ENCODE measurements at regions not wholly inside any gene's neighbourhood (a gene's known extent, or its start where the extent isn't known, plus 50 kb on each side); places are given as distances from the start of the nearest gene placed in this dataset.

GRCh38 chr1:164366014-164366413 is 193.0 kb upstream of the PBX1 start:
- Histone ChIP-seq H3K9me3 (ENCODE audit: control insufficient read depth in 2 of 3, insufficient read depth in 1 of 3, low read length in 3 of 3) (peaks cover 0 to 7% (median 0%) of the 10 kb centered on the region in 3 donors), H3K27me3 (ENCODE audit: control insufficient read depth, insufficient read depth, low read length) (no peaks in the 10 kb centered on the region), H3K9ac (ENCODE audit: low read length in 3 of 3) (no peak overlapping the region), H3K4me1 (ENCODE audit: control insufficient read depth in 2 of 3, insufficient read depth in 2 of 3, low read depth in 1 of 3, low read length in 3 of 3) (no peaks in the 10 kb centered on the region), H3K36me3 (ENCODE audit: control insufficient read depth in 2 of 3, insufficient read depth in 3 of 3, low read length in 3 of 3) (no peaks in the 10 kb centered on the region), H3K27ac (ENCODE audit: low read depth in 2 of 2, low read length in 2 of 2) (no peak overlapping the region), H3K4me3 (ENCODE audit: low read length in 3 of 3) (no peak overlapping the region)
- DNase-seq (no peak), FAIRE-seq (no peak)
- TF ChIP-seq CTCF (IDR thresholded peaks at IDR 0.05; ENCODE audit: borderline replicate concordance, extremely low read depth, insufficient read depth) = no peak
- intact Hi-C loops (cut with DNase I) = no loop called here

- no peaks in the 10 kb centered on the region for H3K36me3 ChIP-seq (ENCODE audit: control insufficient read depth in 2 of 3, insufficient read depth in 3 of 3, low read length in 3 of 3)
- no peak overlapping the region for H3K27ac ChIP-seq (ENCODE audit: low read depth in 2 of 2, low read length in 2 of 2)
- TF ChIP-seq CTCF (IDR thresholded peaks at IDR 0.05; ENCODE audit: borderline replicate concordance, extremely low read depth, insufficient read depth) = no peak
- no peak overlapping the region for H3K4me3 ChIP-seq (ENCODE audit: low read length in 3 of 3)
- H3K9ac ChIP-seq (ENCODE audit: low read length in 3 of 3) = no peak overlapping the region
- FAIRE-seq (no peak), DNase-seq (peak in 1 of 5 donors; percentile 27)
- no peaks in the 10 kb centered on the region for H3K4me1 ChIP-seq (ENCODE audit: control insufficient read depth in 2 of 3, insufficient read depth in 2 of 3, low read depth in 1 of 3, low read length in 3 of 3)
- H3K9me3 ChIP-seq (ENCODE audit: control insufficient read depth in 2 of 3, insufficient read depth in 1 of 3, low read length in 3 of 3) = peaks cover 0 to 7% (median 0%) of the 10 kb centered on the region in 3 donors
- H3K27me3 ChIP-seq (ENCODE audit: control insufficient read depth, insufficient read depth, low read length) = no peaks in the 10 kb centered on the region
- intact Hi-C loops (cut with DNase I) = no loop called here
Measured at GRCh38 chr1:164369698-164370365, 189.2 kb upstream of the PBX1 start.

- no peak for FAIRE-seq
- H3K4me3 ChIP-seq (ENCODE audit: low read length in 3 of 3) = no peak overlapping the region
- no peak for TF ChIP-seq CTCF (IDR thresholded peaks at IDR 0.05; ENCODE audit: borderline replicate concordance, extremely low read depth, insufficient read depth)
- no peaks in the 10 kb centered on the region for H3K27me3 ChIP-seq (ENCODE audit: control insufficient read depth, insufficient read depth, low read length)
- no peak overlapping the region for H3K9ac ChIP-seq (ENCODE audit: low read length in 3 of 3)
- H3K36me3 ChIP-seq (ENCODE audit: control insufficient read depth in 2 of 3, insufficient read depth in 3 of 3, low read length in 3 of 3) = no peaks in the 10 kb centered on the region
- no peak overlapping the region for H3K27ac ChIP-seq (ENCODE audit: low read depth in 2 of 2, low read length in 2 of 2)
- no peak for DNase-seq
- H3K4me1 ChIP-seq (ENCODE audit: control insufficient read depth in 2 of 3, insufficient read depth in 2 of 3, low read depth in 1 of 3, low read length in 3 of 3) = no peaks in the 10 kb centered on the region
- H3K9me3 ChIP-seq (ENCODE audit: control insufficient read depth in 2 of 3, insufficient read depth in 1 of 3, low read length in 3 of 3) = no peaks in the 10 kb centered on the region
- intact Hi-C loops (cut with DNase I) = no loop called here
Measured at GRCh38 chr1:164380893-164381292, 178.1 kb upstream of the PBX1 start.

- Histone ChIP-seq H3K9ac (ENCODE audit: low read length in 3 of 3) (no peak overlapping the region), H3K4me3 (ENCODE audit: low read length in 3 of 3) (no peak overlapping the region), H3K9me3 (ENCODE audit: control insufficient read depth in 2 of 3, insufficient read depth in 1 of 3, low read length in 3 of 3) (no peaks in the 10 kb centered on the region), H3K4me1 (ENCODE audit: control insufficient read depth in 2 of 3, insufficient read depth in 2 of 3, low read depth in 1 of 3, low read length in 3 of 3) (no peaks in the 10 kb centered on the region), H3K27me3 (ENCODE audit: control insufficient read depth, insufficient read depth, low read length) (no peaks in the 10 kb centered on the region), H3K27ac (ENCODE audit: low read depth in 2 of 2, low read length in 2 of 2) (no peak overlapping the region), H3K36me3 (ENCODE audit: control insufficient read depth in 2 of 3, insufficient read depth in 3 of 3, low read length in 3 of 3) (no peaks in the 10 kb centered on the region)
- no peak for FAIRE-seq
- DNase-seq = no peak
- no peak for TF ChIP-seq CTCF (IDR thresholded peaks at IDR 0.05; ENCODE audit: borderline replicate concordance, extremely low read depth, insufficient read depth)
- intact Hi-C loops (cut with DNase I) = no loop called here
Measured at GRCh38 chr1:164382384-164382783, 176.6 kb upstream of the PBX1 start.

Data from kidney (tissue), 13 donors.